ENCODE measurements at regions not wholly inside any gene's neighbourhood (a gene's known extent, or its start where the extent isn't known, plus 50 kb on each side); places are given as distances from the start of the nearest gene placed in this dataset.
"Not testable (repeated sequence)": the region's sequence is repeated elsewhere in the genome, so short reads cannot be mapped to it uniquely, and the experiment has no call there.

DNA sequence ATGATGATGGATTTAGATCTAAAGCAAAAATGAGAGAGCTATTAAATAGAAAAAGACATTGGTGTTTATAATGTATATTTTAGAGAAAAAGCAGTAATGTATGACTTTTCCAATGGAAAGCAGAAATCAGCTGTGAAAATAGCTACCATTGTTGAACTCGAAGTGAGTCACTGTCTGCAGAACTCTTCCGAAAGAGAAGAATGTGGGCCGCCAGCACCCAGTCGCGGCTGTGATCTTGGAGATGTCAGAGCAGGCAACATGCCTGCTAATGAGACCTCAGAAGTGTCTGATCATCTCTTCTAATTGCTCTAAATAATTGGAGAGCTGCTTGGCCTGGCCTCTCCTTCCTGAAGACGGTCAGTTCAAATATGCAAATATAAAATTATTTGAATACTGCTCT, 333.6 kb upstream of the RUNX1 start:
- Histone ChIP-seq H3K36me3 (ENCODE audit: control insufficient read depth, insufficient read depth, low read length) (no peaks in the 10 kb centered on the region), H3K9me3 (ENCODE audit: control insufficient read depth, insufficient read depth, low read length) (no peaks in the 10 kb centered on the region), H3K4me3 (ENCODE audit: low read depth, low read length) (no peak overlapping the region), H3K27me3 (ENCODE audit: control insufficient read depth, insufficient read depth, low read length) (no peaks in the 10 kb centered on the region), H3K27ac (ENCODE audit: low read depth, low read length) (no peak overlapping the region), H3K4me1 (ENCODE audit: control insufficient read depth, insufficient read depth, low read length) (no peaks in the 10 kb centered on the region), H3K9ac (ENCODE audit: low read depth, low read length) (no peak overlapping the region)

DNA sequence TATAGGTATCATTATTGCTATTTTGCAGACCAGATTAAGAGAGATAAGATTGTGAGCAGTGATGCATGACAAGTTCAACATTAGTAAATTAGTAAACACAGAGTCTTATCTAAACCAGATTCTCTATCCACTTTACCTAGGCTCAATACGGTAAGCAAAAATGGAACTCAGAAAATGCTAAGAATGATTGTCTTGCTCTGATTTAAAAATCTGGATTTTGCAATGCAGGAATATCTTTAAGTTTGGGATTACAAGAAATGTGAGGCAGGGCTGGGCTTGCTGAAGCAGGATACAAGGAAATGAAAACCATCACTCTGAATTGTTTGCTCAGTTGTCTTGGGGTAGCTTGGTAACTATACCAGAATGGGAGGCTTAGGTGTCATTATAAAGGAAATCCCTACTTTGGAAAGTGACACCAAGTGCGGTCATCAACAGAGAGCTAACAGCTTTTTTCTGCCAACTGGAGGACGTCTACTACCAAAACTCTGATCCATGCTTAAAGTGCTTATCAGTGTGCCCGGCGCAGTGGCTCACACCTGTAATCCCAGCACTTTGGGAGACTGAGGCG, 332.7 kb upstream of the RUNX1 start:
- no peaks in the 10 kb centered on the region for H3K36me3 ChIP-seq (ENCODE audit: control insufficient read depth, insufficient read depth, low read length)
- no peaks in the 10 kb centered on the region for H3K27me3 ChIP-seq (ENCODE audit: control insufficient read depth, insufficient read depth, low read length)
- H3K9me3 ChIP-seq (ENCODE audit: control insufficient read depth, insufficient read depth, low read length) = no peaks in the 10 kb centered on the region
- no peak overlapping the region for H3K27ac ChIP-seq (ENCODE audit: low read depth, low read length)
- H3K4me1 ChIP-seq (ENCODE audit: control insufficient read depth, insufficient read depth, low read length) = 0 out of 2 replicates have a peak, but pooled peaks cover 3% of the 10 kb centered on the region
- H3K9ac ChIP-seq (ENCODE audit: low read depth, low read length) = no peak overlapping the region
- no peak overlapping the region for H3K4me3 ChIP-seq (ENCODE audit: low read depth, low read length)

- H3K9me3 ChIP-seq (ENCODE audit: control insufficient read depth, insufficient read depth, low read length); H3K27ac ChIP-seq (ENCODE audit: low read depth, low read length); H3K9ac ChIP-seq (ENCODE audit: low read depth, low read length); H3K36me3 ChIP-seq (ENCODE audit: control insufficient read depth, insufficient read depth, low read length); H3K27me3 ChIP-seq (ENCODE audit: control insufficient read depth, insufficient read depth, low read length); H3K4me3 ChIP-seq (ENCODE audit: low read depth, low read length); H3K4me1 ChIP-seq (ENCODE audit: control insufficient read depth, insufficient read depth, low read length): not testable (repeated sequence)
These were observed 331.2 kb upstream of the RUNX1 start for GRCh38 chr21:35380304-35380703.

GRCh38 chr21:35378881-35379280, 329.8 kb upstream of the RUNX1 start:
- Histone ChIP-seq H3K4me3 (ENCODE audit: low read depth, low read length) (no peak overlapping the region), H3K27me3 (ENCODE audit: control insufficient read depth, insufficient read depth, low read length) (no peaks in the 10 kb centered on the region), H3K27ac (ENCODE audit: low read depth, low read length) (no peak overlapping the region), H3K9me3 (ENCODE audit: control insufficient read depth, insufficient read depth, low read length) (no peaks in the 10 kb centered on the region), H3K36me3 (ENCODE audit: control insufficient read depth, insufficient read depth, low read length) (no peaks in the 10 kb centered on the region), H3K4me1 (ENCODE audit: control insufficient read depth, insufficient read depth, low read length) (0 out of 2 replicates have a peak, but pooled peaks cover 3% of the 10 kb centered on the region), H3K9ac (ENCODE audit: low read depth, low read length) (no peak overlapping the region)

GRCh38 chr21:35377505-35378090, 328.5 kb upstream of the RUNX1 start:
- Histone ChIP-seq H3K4me3 (ENCODE audit: low read depth, low read length) (no peak overlapping the region), H3K27me3 (ENCODE audit: control insufficient read depth, insufficient read depth, low read length) (no peaks in the 10 kb centered on the region), H3K4me1 (ENCODE audit: control insufficient read depth, insufficient read depth, low read length) (0 out of 2 replicates have a peak, but pooled peaks cover 3% of the 10 kb centered on the region), H3K27ac (ENCODE audit: low read depth, low read length) (no peak overlapping the region), H3K36me3 (ENCODE audit: control insufficient read depth, insufficient read depth, low read length) (no peaks in the 10 kb centered on the region), H3K9me3 (ENCODE audit: control insufficient read depth, insufficient read depth, low read length) (no peaks in the 10 kb centered on the region), H3K9ac (ENCODE audit: low read depth, low read length) (no peak overlapping the region)

DNA sequence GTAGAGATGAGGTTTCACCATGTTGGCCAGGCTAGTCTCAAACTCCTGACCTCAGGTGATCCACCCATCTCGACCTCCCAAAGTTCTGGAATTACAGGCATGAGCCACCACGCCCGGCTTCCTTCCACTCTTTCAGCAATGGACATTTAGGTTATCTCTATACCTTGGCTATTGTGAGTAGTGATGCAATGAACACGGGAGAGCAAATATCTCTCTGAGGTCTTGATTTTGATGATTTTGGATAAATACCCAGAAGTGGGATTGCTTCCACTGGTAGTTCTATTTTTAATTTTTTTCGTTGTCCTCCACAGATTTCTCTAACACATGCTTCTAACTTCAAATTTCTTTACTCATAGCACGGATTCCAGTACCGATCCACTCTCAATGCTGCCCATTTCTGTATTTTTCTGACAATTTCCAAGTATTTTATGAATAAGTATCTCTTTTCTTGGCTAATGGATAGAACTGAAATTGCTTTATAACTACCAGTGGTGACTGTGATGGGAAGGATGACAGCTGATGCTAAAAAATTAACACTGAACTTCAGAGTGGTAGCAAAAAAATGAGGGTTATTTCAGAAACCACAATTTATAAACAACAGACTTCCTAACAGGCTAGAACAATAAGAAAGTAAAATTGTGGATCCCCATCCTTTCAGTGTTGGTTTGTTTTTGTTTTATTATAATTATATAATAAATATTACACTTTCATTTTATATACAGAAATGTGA, 327.5 kb upstream of the RUNX1 start:
- Histone ChIP-seq H3K27me3 (ENCODE audit: control insufficient read depth, insufficient read depth, low read length) (no peaks in the 10 kb centered on the region), H3K27ac (ENCODE audit: low read depth, low read length) (no peak overlapping the region), H3K9ac (ENCODE audit: low read depth, low read length) (no peak overlapping the region), H3K9me3 (ENCODE audit: control insufficient read depth, insufficient read depth, low read length) (no peaks in the 10 kb centered on the region), H3K4me1 (ENCODE audit: control insufficient read depth, insufficient read depth, low read length) (0 out of 2 replicates have a peak, but pooled peaks cover 3% of the 10 kb centered on the region), H3K36me3 (ENCODE audit: control insufficient read depth, insufficient read depth, low read length) (no peaks in the 10 kb centered on the region), H3K4me3 (ENCODE audit: low read depth, low read length) (no peak overlapping the region)

DNA sequence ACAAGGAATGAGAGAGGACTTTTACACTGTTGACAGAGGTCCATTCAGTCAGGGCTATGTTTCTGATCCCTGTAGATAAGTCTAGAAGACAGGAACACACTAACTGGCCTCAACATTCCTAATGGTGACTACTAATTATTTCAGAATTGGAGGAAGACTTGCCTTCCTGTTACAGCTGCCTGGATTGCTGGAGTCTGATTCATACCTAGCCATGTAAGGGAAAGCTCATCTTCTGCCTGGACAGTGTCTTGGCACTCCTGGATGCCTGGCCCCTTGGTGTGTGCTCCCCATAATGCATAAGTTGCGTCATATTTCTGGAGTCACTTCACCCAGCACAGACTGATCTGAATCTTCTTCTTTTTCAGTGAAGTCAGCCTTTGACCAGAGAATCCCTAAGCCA, 326.0 kb upstream of the RUNX1 start:
- Histone ChIP-seq H3K36me3 (ENCODE audit: control insufficient read depth, insufficient read depth, low read length) (no peaks in the 10 kb centered on the region), H3K4me3 (ENCODE audit: low read depth, low read length) (no peak overlapping the region), H3K27me3 (ENCODE audit: control insufficient read depth, insufficient read depth, low read length) (no peaks in the 10 kb centered on the region), H3K9ac (ENCODE audit: low read depth, low read length) (no peak overlapping the region), H3K27ac (ENCODE audit: low read depth, low read length) (no peak overlapping the region), H3K9me3 (ENCODE audit: control insufficient read depth, insufficient read depth, low read length) (no peaks in the 10 kb centered on the region), H3K4me1 (ENCODE audit: control insufficient read depth, insufficient read depth, low read length) (0 out of 2 replicates have a peak, but pooled peaks cover 3% of the 10 kb centered on the region)

DNA sequence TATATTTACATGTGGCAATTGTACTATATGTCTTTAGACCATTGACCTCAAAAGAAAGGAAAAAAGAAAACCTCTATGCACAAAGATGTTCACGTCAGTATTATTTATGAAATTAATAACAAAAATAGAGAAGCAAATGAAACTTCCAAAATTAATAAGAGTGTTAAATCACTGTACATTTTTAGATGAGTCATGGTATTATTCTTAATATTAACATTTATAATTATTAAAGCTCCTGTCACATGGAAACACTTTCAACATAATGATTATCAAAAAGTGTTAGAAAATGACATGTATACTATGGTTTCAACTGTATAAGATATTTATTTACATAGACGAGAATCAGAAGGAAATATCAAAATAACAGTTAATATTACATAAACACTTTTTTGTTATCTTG, 324.9 kb upstream of the RUNX1 start:
- Histone ChIP-seq H3K9ac (ENCODE audit: low read depth, low read length) (no peak overlapping the region), H3K27ac (ENCODE audit: low read depth, low read length) (no peak overlapping the region), H3K4me1 (ENCODE audit: control insufficient read depth, insufficient read depth, low read length) (0 out of 2 replicates have a peak, but pooled peaks cover 3% of the 10 kb centered on the region), H3K27me3 (ENCODE audit: control insufficient read depth, insufficient read depth, low read length) (no peaks in the 10 kb centered on the region), H3K9me3 (ENCODE audit: control insufficient read depth, insufficient read depth, low read length) (no peaks in the 10 kb centered on the region), H3K4me3 (ENCODE audit: low read depth, low read length) (no peak overlapping the region), H3K36me3 (ENCODE audit: control insufficient read depth, insufficient read depth, low read length) (no peaks in the 10 kb centered on the region)

- Histone ChIP-seq H3K4me3 (ENCODE audit: low read depth, low read length) (no peak overlapping the region), H3K9ac (ENCODE audit: low read depth, low read length) (no peak overlapping the region), H3K27ac (ENCODE audit: low read depth, low read length) (no peak overlapping the region), H3K9me3 (ENCODE audit: control insufficient read depth, insufficient read depth, low read length) (no peaks in the 10 kb centered on the region), H3K27me3 (ENCODE audit: control insufficient read depth, insufficient read depth, low read length) (no peaks in the 10 kb centered on the region), H3K4me1 (ENCODE audit: control insufficient read depth, insufficient read depth, low read length) (peaks cover 5% of the 10 kb centered on the region), H3K36me3 (ENCODE audit: control insufficient read depth, insufficient read depth, low read length) (no peaks in the 10 kb centered on the region)
These were observed 323.1 kb upstream of the RUNX1 start for GRCh38 chr21:35372201-35372600.

GRCh38 chr21:35370671-35371070, 321.6 kb upstream of the RUNX1 start:
- H3K9me3 ChIP-seq (ENCODE audit: control insufficient read depth, insufficient read depth, low read length) = no peaks in the 10 kb centered on the region
- no peak overlapping the region for H3K9ac ChIP-seq (ENCODE audit: low read depth, low read length)
- H3K4me1 ChIP-seq (ENCODE audit: control insufficient read depth, insufficient read depth, low read length) = peaks cover 16% of the 10 kb centered on the region
- H3K4me3 ChIP-seq (ENCODE audit: low read depth, low read length) = no peak overlapping the region
- no peaks in the 10 kb centered on the region for H3K27me3 ChIP-seq (ENCODE audit: control insufficient read depth, insufficient read depth, low read length)
- no peak overlapping the region for H3K27ac ChIP-seq (ENCODE audit: low read depth, low read length)
- no peaks in the 10 kb centered on the region for H3K36me3 ChIP-seq (ENCODE audit: control insufficient read depth, insufficient read depth, low read length)

- Histone ChIP-seq H3K9ac (ENCODE audit: low read depth, low read length) (no peak overlapping the region), H3K36me3 (ENCODE audit: control insufficient read depth, insufficient read depth, low read length) (no peaks in the 10 kb centered on the region), H3K4me3 (ENCODE audit: low read depth, low read length) (no peak overlapping the region), H3K27ac (ENCODE audit: low read depth, low read length) (no peak overlapping the region), H3K4me1 (ENCODE audit: control insufficient read depth, insufficient read depth, low read length) (peaks cover 16% of the 10 kb centered on the region), H3K27me3 (ENCODE audit: control insufficient read depth, insufficient read depth, low read length) (no peaks in the 10 kb centered on the region), H3K9me3 (ENCODE audit: control insufficient read depth, insufficient read depth, low read length) (no peaks in the 10 kb centered on the region)
These were observed 321.0 kb upstream of the RUNX1 start for GRCh38 chr21:35370071-35370470.

Data from HUES48 (cell line).